ENCODE measurements at regions not wholly inside any gene's neighbourhood (a gene's known extent, or its start where the extent isn't known, plus 50 kb on each side); places are given as distances from the start of the nearest gene placed in this dataset.

- DNase-seq, result no peak
These were observed 140.7 kb upstream of the SCN7A start for GRCh38 chr2:166634706-166635105.

GRCh38 chr2:166632616-166633015, 138.6 kb upstream of the SCN7A start:
- no peak for DNase-seq

DNA sequence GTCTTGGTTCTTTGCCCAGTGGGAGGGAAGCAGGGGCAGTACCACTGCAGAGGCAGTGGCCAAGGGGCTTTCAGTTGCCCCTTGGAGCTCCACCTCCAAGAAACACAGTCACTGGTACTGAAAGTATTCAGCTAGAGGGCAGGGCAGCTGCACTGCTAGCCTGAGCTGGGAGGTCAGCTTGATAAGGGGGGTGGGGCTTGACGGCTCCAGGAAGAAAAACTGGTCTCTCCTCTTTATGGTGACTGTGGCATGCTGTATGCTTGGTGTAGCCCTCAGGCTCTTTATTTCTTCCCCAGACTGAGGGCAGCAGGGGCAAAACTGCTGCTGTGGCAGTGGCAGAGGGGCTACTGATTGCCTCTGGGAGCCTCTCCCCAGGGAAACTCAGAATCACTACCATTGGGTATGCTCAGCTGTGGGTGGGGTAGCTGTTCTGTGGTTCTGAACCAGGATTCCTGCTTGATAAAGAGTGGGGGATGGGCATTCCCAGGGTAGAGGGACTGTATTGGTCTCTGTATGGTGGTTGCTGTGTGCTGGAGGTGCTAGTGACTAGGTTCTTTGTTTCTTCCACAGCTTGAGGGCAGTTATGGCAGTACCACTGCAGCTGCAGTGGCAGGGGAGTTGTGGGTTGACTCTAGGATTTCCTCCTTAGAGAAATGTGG, 134.6 kb upstream of the SCN7A start:
- no peak for DNase-seq

- DNase-seq, result no peak
These were observed 133.8 kb upstream of the SCN7A start for GRCh38 chr2:166627893-166628292.

- no peak for DNase-seq
These were observed 131.6 kb upstream of the SCN7A start for GRCh38 chr2:166625670-166626069.

DNA sequence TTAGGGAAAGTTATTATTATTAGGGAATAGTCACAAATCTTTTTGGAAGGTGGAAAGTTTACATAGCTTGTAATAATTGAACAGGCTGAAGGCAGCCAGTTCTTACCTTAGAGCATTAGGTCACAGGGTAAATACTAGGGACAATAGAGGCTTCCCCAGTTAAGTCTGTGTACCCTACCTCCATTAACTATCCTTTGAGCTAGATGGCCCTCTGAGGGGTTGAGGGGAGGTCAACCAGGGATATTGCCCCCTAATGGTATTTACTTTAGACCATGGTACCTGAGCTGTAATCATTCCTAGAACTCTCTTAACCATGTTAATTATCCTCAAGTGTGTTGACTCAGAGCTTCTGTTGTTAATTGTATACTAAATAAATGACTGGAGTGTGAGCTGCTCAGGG, 120.5 kb upstream of the SCN7A start:
- no peak for DNase-seq

DNA sequence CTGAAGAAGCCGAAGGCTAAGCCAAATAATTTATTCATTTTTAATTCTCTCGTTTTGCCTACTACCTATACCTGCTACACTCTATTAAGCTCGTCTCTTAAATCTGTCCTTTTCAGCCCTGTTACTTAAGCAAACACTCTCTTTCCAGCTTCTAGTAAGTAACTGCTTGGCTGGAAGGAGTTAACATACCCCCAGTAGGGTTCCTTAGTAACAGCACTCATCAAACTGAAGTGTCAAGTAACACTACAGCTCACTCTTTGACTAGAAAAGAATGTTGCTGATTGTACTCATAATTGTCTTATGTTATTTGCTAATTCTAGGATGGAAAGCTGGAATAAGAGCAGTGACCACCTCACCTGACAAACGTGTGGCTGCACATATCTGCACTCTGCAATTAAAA, 120.0 kb upstream of the SCN7A start:
- no peak for DNase-seq

DNA sequence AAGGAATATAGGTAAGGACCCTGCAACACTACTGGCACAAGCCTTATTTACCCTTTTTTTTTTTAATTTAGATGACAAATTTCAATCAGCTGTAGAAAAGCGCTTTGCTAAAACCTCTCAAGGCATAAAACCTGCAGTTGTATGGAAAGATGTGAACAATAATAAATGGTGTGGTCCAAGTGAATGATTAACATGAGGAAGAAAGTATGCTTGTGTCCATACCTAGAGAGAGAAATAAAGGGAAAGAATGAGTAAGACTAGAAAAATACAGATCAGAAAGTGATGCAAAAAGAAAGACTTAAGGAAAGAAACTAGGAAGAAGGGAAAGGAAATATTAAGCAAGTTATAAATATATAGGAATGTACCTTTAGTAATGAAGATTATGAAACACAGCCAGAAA, 119.2 kb upstream of the SCN7A start:
- no peak for DNase-seq

DNA sequence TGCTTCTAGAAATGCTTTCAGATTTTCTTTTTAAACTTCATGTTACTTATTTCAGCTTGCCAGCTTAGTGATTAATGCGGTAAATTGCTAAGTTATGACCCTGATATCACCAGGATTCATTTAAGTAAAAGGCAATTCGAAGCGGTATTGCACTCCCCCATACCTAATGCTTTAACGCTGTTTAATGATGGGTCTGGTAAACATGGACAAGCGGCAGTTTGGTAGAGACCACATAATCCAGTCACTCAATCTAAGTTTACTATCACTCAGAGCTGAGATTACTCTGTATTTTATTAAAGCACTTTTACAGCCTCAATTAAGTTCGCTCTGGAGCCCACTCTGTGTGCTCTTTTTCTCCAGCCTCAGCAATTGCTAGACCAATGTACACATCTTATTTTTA, 118.2 kb upstream of the SCN7A start:
- DNase-seq, result no peak

GRCh38 chr2:166610913-166611305, 116.9 kb upstream of the SCN7A start:
- no peak for DNase-seq

- DNase-seq, result peak in 1 of 2 donors; percentile 29
These were observed 116.3 kb upstream of the SCN7A start for GRCh38 chr2:166610180-166610912.

- DNase-seq, result no peak
These were observed 115.3 kb upstream of the SCN7A start for GRCh38 chr2:166609183-166609959.

DNA sequence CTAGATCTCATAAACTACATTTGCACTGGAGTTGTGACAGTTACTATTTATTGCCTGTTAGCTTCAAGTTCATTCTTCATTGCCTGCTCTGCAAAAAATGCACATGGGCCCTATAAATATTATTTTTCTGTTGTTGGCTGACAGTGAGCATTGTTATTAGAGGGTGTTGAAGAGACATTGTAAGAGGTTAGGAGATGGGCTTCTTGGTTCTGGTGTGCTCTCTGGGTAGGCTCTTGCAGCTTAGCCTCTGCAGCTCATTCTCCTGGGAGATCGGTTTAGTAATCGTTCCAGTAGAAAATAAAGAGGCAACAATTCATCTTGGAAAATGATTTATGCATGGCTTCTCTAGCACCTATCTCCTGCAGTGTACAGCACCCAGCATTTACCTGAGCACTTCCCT, 113.8 kb upstream of the SCN7A start:
- no peak for DNase-seq

DNA sequence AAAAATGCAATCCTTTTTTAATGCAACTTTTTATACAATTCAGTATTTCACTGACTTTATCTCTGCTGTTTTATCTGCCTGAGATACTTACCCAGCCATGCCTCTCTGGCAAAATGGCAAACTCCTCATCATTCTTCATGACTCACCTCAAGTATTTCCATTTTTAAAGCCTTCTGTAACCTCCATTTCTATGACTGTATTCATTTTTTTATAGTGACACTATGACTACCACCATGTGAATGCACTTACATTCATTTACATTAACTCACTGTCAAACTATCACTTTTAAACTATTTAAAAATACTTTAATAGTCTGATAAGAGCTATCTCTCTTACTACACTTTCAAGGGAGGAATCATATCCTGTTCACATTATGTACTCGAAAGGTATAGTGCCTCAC, 99.4 kb upstream of the SCN7A start:
- DNase-seq, result no peak

DNA sequence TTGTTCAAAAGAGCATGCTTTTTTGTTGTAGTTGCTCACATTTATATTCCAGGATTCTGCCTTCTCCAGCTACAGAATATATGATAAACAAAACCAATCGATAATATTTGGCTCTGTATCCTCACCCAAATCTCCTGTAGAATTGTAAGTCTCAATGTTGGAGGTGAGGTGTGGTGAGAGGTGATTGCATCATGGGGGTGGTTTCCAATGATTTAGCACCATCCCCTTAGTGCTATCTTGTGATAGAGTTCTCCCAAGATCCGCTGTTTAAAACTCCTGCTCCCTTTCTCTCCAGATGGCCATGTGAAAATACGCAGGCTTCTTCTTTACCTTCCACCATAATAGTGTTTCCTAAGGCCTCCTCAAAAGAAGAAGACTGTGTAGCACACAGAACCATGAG, 98.7 kb upstream of the SCN7A start:
- no peak for DNase-seq

GRCh38 chr2:166591226-166591625, 97.2 kb upstream of the SCN7A start:
- no peak for DNase-seq

DNA sequence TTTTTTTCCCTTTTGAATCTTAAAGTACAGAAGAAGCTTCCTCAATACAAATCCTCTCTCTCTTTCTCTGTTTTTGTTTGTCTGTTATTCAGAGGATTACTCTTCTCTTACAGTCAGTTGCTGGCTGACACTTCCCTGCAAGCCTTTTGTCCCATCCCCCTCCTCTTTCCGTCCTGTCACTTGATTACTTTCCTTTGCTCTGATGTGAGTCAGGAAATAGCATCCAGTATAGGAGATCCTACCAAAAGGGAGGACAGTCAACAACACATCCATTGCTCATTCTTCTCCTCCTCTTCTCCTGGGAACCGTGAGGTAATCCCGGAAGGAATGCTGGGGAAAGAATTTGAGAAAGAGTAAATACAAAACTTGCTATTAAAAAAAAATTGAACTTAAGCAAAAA, 79.3 kb upstream of the SCN7A start:
- no peak for DNase-seq

DNA sequence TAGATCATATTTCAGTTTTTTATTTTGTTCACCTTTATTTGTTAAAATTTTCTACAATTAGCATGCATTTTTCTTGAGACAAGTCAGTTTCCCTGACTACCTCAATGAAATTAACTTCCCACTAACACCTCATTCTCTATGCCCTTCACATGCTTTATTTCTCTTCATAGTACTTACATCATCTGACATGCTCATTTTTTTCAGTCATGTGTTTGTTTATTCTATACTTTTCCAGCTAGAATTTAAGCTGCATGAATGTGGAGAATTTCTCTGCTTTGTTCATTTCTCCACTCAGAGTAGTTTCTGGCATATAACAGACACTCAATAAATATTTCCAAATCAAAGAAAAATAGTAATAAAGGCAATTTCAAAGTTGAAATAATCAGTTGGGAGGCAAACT, 78.9 kb upstream of the SCN7A start:
- DNase-seq, result no peak

DNA sequence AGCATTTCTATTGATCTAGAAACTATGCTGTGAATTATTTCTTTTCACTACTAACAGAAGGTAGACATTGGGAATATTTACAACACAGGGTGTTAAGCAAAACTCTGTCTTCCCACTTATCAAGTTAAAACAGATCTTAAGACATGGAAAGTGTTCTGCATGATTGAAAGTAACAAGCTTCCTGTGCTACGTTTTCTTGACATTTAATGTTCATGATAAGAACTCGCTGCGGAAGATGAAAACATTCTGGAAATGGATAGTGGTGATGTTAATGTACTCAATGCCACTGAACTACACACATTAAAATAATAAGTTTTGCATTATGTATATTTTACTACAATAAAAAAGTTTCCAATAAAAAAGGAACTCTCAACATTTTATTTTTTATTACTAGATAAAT, 74.4 kb upstream of the SCN7A start:
- no peak for DNase-seq

GRCh38 chr2:166565501-166565900, 71.5 kb upstream of the SCN7A start:
- no peak for DNase-seq

GRCh38 chr2:166563894-166564293, 69.8 kb upstream of the SCN7A start:
- no peak for DNase-seq

- DNase-seq, result no peak
These were observed 66.0 kb upstream of the SCN7A start for GRCh38 chr2:166560022-166560421.

DNA sequence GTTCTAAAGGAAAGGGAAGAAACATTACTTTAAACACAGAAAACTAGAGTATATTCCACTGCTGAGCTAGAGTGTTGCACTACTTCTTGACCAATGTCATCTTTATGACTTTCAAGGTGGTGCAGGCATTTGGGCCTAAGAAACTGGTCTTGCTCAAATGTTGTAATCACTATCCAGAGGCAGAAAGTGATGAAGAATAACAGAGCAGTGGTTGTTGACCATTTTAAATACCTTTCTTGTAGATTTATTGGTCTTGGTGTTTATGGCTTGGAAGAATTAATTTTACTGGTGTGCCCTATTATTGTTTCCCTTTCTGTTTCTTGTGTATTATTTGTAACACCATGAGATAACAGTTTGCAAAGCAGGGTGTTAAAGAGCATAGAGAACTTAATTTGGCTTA, 56.9 kb upstream of the SCN7A start:
- no peak for DNase-seq

DNA sequence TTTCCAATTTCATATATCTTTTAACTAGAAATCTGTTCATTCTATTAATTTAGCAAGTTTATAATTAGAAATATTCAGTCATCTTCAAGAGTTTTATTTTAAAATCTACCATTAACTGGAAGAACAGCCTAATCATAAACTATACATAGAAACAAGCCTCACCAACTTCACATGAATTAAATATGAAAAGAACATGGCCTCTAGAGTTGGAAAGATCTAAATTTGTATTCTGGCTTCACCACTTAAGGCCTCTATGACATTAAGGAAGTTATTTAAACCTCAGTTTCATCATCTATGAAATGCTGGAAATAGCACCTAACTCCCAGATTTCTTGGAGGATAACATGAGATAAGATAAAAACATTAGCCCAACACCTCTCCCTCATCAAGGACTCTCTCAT, 51.4 kb upstream of the SCN7A start:
- no peak for DNase-seq

All from CD4-positive, alpha-beta T cell treated with Interleukin-4 for 1 hour (primary cell).